ENCODE measurements at regions not wholly inside any gene's neighbourhood (a gene's known extent, or its start where the extent isn't known, plus 50 kb on each side); places are given as distances from the start of the nearest gene placed in this dataset.

DNA sequence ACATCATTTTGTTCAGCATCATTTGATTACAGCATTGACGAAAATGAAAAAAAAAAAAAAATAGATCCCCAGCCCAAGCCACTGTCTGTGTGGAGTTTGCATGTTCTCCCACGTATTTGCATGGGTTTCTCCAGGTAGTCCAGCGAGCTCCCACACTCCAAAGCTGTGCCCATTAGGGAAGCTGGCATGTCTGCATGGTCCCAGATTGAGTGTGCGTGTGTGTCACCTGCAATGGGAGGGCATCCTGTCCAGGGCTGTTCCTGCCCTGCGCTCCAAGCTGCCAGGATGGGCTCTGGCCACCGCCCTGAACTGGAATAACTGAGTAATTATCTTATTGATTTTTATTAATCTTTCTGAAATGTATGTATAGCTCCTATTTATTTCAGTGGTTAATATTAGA, 88.6 kb downstream of the KLF12 start:
- DNase-seq (ENCODE audit: low read depth in 2 of 2): no peak

DNA sequence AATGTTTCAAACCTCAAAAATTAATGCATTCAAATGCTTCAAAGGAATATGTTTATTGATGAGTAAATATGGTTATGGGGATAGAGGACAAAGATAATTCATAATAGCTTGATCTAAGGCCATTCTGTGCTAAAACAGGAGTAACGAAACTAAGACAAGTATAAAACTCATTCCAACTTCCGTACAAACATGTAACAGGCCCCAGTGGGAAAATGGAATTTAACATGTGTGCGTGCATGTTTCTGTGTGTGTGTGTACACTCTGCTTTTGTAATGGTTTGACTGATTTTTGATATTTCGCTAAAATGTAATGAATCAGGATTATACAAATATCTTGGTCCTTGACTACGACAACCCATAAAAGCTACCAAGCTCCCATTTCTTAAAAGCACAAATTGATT, 91.0 kb downstream of the KLF12 start:
- no peak for DNase-seq (ENCODE audit: low read depth in 2 of 2)

DNA sequence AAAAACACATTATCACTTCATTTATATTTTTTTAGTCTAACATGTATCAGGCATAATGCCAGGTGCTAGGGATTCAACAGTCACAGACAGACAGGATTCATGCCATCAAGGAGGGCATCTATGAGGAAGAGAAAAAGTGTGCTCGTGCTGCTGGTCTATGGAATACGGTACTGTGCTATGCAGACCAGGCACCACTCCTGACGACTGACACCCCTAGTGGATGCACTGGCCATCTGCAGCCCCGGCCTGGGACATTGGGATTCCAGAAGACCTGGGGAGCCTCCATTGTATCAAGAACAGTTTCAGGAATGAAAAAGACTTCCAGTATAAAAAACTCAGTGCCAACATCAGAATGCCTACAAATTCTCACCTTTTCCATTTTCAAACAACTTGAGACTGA, 94.0 kb downstream of the KLF12 start:
- DNase-seq (ENCODE audit: low read depth in 2 of 2): peak; percentile 18 to 47

DNA sequence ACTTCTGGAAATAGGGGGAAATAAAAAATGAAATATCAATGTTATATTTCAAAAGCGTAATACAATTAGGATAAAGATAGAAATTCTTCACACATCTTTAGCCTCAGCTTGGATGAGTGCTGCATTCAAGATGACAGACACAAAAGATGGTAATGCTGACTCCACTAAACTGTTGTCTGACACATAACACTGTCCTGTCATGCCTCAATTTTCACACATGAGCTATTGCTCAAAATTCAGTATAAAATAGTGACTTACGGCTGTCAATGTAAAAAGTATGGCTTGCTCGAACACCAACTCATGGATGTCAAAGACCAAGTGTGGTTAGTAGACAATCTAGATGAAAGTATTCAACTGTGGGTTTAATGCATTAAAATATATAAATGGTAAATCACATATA, 94.5 kb downstream of the KLF12 start:
- no peak for DNase-seq (ENCODE audit: low read depth in 2 of 2)

DNA sequence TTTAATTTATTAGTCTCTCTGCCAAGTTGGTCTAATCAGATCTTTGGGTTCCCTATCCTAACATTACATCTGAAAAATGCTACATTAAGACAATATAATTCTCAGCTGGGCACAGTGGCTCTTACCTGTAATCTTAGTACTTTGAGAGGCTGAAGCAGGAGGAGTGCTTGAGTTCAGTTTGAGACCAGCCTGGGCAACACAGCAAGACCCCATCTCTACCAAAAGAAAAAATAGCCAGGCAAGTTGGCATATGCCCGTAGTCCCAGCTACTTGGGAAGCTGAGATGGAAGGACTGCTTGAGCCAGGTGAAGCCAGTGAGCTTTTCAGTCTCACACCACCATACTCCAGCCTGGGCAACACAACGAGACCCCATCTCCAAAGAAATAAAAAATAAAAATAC, 95.0 kb downstream of the KLF12 start:
- DNase-seq (ENCODE audit: low read depth in 2 of 2): no peak

DNA sequence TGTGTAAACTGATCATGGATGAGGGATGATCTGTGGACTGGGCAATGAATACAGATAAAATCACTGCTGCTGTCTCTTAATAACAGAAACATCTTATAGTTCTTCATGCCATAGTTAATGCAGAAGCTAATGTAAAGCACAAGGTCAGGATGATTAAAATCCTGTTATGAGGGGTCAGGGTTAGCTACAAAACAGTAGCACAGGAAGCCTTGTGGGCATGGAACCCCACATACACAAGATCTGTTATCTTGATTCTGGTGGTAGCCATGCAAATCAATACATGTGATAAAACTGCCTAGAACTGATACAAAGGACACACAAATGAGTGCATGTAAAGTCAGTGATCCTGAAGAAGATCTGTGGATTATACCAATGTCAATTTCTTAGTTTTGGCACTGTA, 96.4 kb downstream of the KLF12 start:
- DNase-seq (ENCODE audit: low read depth in 2 of 2): no peak

DNA sequence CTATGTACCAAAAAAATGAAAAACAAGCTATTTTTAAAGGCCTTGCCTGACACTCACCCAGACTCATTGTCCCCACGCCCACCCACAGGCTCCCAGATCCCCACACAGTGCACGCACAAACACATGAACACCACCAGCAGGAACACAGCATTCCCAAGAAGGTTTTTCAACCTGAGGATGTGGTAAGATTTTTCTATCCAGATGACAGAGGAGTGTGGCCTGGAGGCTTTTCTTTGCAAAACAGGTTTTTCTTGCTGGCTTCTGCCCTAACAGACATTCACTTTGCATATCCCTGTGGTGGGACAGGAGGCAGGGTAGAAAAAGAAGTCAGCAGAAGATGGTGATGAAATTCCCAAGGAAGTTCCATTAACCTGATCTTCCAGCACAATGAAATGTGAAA, 97.8 kb downstream of the KLF12 start:
- DNase-seq (ENCODE audit: low read depth in 2 of 2): no peak

DNA sequence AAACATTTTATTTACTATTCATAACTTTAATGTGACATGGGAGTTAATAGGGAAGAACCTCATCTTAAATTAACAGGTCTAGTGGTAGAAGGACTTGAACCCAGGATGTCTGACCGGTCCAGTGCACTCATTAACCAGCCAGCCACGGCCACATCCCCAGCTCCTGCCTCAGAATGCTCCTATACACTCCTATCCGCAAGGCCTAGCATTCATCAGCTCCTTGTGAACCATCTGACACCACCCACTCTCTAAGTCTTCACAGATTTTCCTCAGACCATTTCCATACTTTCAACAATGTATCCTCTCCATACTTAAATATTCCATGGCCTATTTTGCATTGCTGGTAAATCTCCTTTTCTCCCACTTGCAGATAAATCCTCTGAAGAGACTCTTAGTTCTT, 98.3 kb downstream of the KLF12 start:
- DNase-seq (ENCODE audit: low read depth in 2 of 2): no peak

DNA sequence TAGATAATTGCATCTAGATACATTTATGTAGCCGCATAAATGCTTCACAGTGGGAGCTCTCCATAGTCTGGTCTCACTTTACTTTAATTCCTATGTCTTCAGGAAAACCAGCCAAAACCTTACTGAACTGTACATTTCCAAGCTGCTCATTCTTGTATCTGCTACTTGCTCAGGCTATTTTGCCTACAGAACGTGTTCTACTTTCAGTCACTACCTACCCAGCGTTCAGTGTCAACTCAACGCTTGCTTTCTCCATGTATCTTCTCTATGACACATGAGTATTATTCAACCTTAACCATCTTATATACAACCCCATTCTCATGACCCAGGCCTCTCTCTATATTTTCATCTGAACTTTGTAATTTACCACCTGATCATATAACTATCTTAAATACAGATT, 101.9 kb downstream of the KLF12 start:
- no peak for DNase-seq (ENCODE audit: low read depth in 2 of 2)

DNA sequence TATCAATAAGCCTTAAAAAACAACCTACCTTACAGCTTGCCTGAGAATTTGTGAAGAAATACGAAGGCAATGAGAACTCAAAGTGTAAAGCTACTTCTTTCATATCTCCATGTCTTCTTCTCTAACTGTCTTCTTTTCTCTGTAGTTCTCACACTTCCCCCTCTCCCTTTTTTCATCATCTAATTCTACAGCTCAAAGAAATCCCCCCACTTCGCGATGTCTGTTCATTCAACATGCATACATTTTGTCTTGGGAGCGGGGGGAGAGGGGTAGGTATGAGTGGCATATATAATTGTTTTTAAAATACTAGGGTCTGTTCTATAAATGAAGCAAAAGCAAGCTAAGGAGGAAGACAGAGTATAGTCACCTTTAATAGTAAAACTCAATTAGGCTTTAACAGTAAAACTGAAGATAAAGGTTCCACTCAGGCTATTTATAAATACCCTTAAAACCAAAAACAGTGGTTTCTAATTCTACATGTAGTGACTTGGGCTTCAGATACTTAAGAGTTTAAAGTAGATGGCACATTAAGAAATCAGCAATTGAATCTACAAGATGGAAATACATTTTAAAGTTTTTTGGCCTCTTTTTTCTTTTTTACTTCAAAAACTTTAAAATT, 106.9 kb downstream of the KLF12 start:
- DNase-seq (ENCODE audit: low read depth in 2 of 2): no peak

DNA sequence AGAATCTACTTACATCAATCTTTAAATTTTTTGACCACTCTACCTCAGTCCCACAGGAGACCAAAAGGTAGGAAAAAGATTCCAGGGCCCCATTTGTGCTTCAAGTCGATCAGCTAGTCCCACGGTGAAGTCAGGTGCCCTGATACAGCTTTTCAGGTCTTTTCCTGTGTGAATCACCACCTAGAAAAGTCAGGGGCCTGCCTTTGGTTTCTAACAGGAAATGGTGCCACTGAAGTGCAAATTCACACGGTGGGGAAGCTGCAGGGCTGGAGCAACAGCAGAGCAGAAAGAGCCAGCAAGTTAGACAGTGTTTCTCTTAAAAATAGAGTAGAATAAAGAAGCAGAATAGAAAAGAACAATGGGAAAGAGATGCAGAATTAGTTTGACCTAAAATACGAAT, 107.5 kb downstream of the KLF12 start:
- peak; percentile 0 to 64 for DNase-seq (ENCODE audit: low read depth in 2 of 2)

DNA sequence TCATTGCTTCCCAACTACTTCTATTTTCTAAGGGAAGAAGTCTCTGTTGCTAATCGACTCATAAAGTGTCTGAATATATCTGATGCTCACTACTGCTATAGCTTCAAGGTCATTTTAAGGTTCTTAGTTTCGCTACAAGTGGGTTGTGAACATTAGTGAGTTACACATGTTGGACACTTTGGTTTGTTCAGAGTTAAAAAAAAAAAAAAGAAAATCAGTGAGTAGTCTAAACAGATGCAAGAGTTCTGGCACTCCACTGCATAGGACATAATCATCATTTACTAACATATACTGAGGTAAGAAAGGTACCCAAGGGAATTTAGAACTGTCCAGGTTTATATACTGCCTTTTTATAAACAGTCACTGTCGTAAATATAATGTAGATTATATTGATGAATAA, 108.8 kb downstream of the KLF12 start:
- DNase-seq (ENCODE audit: low read depth in 2 of 2): no peak

DNA sequence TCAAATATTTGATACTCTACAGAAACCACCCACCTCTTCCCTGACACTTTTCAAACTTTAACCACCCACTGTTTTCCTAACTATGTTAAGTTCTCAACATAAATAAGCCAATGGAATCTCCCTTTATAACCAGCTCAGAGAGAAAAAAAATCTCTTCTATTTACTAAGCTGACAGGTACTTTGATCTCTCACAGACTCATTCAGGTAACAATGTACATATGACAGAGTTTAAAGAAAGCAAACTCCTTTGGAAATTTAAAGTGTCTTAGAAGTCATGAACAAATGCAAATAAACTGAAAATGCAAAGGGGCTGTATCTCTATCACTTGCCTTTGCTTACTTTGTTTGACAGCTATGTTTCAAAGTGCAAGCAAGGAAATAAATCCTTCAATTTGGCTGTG, 109.3 kb downstream of the KLF12 start:
- no peak for DNase-seq (ENCODE audit: low read depth in 2 of 2)

DNA sequence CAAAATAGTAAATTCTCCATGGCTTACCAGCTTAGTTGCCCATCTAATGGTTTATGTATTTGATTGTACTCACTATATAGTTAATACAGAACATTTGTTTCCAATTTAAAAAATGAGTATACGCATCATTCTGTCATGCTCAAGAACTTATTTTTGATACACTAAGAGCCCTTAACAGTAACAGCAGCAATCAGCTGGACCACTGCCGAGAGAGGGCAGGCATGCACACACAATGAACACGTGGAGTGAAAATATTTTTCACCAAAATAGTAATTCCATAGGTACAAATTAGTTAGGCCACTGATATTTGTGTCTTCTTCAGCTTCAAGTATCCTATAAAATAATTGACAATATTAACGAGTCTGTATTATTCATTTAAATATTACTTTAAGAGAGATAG, 109.9 kb downstream of the KLF12 start:
- no peak for DNase-seq (ENCODE audit: low read depth in 2 of 2)

DNA sequence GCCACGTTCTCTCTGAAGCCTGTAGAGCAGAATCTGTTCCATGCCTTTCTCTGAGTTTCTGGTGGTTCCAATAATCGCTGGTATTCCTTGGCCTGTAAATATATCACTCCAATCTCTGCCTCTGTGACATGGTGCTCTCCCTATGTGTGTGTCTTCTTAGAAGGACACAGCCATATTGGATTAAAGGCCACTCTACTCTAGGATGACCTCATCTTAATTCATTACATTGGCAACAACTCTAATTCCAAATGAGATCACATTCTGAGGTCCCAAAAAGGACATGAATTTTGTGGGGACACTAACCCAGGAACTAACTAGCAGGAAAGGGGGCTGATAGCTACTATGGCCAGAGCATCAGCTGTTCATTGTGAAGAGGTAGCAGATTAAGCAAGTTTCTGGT, 110.7 kb downstream of the KLF12 start:
- no peak for DNase-seq (ENCODE audit: low read depth in 2 of 2)

DNA sequence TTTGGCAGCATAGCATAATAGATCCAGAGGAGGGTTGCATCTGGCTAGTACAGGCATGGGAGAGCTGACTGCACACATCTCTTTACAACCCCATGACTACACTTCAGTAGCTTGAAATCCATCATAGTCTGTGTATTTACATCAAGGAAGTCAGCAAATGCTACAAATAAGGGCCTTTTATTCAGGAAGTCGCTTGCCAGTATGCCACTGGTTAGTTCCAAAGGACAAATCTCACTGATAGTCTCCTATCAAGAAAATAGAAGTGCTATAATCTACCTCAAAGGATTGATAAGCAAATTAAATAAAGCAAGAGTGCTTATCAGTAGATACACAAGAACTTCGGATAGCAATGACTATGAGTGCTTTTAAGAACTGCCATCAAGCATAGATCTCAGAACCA, 112.7 kb downstream of the KLF12 start:
- DNase-seq (ENCODE audit: low read depth in 2 of 2): no peak

DNA sequence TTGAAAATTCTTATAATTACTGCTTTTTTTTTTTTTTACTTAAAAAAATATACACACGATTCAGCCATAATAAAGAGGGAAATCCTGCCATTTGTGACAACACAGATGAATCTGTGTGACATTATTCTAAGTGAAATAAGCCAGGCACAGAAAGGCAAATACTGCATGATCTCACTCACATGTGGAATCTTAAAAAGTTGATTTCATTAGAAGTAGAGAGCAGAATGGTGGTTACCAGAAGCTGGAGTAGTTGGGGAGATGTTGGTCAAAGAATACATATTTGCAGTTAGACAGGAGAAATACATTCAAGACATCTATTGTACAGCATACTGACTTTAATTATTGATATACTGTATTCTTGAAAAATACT, 116.2 kb downstream of the KLF12 start:
- DNase-seq (ENCODE audit: low read depth in 2 of 2): no peak

DNA sequence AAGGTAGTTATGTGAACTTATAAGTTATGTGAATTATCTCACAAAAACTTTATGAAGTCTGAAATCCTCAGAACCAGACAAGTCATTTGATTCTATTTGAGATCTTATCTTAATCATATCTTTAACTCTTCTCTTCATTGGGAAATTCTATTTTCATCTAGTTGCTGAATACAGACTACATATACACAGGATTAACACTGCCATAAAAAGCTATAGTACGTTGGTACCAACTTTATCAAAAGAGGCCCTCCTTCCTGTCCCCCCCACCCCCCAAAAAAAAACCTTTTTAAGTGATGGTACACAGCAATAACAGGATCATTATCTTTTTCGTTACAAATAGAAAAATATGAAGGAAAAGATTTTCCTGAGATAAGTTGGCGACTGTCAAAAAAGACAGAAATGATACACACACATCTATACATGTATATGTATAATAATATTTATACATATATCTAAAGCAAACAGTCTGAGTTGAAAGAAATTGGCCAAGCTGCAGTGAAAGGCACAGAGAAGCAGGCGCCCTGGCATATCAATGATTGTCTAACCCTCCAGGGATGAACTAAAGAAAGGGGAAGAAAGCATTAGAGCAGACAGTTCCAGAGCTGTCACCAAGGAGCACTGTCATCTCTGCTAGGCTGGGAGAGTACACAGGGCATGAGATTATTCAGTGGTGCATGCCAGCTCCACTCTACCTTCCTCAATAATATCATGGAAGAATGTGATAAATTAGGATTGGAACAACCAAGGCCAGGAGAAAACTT, 116.7 kb downstream of the KLF12 start:
- no peak for DNase-seq (ENCODE audit: low read depth in 2 of 2)

DNA sequence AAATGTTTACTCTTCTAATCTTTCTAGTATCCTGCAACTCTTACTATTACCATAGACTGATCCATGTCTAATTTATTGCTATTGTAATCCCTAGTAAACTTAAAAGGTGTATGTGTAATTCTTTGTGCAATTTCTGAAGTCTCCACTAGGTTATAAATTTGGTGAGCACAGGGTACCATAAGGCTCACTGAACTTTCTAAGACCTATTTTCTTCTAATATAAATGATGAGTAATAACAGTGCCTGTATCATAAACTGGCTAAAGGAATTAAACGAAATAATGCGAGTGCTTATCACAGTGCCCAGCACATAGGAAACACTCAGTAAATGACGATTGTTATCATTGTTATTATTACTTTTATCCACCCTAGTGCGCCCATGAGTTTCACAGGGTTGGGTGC, 119.1 kb downstream of the KLF12 start:
- DNase-seq (ENCODE audit: low read depth in 2 of 2): peak in 1 of 2 donors; percentile 14

DNA sequence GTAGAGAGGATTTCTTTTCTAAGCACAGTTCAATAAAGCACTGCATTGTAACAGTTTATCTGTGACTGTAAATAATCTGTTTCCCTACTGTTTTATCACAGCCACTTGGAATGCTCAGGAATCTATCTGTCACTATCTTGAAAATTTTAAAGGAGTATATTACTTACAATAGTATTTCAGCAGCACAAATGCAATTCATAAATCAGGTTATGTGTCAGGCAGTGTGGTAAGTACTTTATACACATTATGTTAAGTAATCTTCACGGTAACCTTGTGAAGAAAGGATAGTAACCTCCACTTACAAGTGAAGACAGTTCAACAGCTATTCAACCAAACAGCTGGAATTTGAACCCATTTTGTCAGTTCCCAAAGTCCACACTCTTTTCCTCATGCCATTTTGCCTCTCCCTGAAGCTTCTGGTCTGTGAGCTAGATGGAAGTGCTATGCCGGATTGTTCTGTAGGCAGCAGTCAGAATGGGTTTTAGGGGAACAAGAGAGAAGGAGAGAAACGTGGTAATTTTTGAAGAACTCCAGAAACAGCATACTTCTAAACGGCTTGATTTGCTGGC, 125.0 kb downstream of the KLF12 start:
- DNase-seq (ENCODE audit: low read depth in 2 of 2): no peak

DNA sequence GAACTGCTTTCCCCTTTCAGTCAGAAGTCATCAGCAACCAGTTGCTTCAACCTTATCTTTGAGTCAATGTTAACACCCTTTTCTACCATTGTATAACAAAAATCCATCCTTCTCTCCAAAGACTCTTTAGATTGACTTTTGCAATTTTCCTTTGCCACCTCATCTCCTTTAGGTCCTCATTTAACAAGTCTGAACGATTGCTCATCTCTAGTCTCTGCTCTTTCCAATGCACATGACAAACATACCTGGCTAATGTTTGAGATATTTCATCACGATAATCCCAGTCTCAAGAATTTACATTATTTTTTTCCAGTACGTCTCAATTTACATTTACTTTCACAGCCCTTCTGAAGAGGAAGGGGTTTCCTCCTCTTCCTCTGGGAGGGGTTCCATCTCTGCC, 127.5 kb downstream of the KLF12 start:
- DNase-seq (ENCODE audit: low read depth in 2 of 2): no peak

DNA sequence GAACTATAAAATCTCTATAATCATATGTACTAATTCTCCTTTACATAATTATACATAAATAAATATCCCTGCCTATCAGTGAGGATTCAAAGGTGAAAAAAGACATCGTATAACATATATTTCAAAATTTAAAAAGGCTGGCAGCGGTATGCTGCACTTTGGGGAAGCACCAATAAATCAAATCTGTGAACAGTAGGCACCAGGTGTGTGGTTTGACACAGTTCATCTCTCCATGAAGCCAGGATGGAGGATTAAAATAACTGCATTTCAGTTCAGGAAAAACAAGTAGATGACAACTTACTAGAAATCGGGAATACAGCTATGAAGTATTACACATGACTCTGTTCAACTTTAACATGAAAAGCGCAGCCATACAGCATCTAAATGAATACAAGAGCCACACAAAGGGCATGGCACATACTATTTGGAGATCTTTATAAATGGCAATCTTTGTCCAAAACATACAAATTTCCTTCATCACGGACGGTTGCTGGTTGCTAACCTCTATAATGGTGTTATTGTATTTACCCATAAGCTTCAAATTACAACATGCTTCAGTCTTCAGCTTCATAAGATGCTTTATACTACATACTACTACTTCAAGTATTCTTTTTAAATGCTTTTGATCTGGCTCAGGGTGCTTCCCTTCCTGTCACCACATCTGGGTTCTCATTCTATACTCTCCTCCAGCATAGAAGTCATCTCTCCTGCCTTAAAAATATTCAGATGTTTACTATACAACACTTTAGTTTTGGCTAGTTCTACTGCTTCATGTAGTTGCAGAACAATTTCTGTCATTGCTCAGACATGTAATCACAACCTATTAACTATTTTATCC, 128.7 kb downstream of the KLF12 start:
- DNase-seq (ENCODE audit: low read depth in 2 of 2): no peak

Data from lung microvascular endothelial cell (primary cell).